NCI-H82 treated with DMSO at 0.1 percent for 48 hours (cell line): ENCODE measurements at regions not wholly inside any gene's neighbourhood (a gene's known extent, or its start where the extent isn't known, plus 50 kb on each side); places are given as distances from the start of the nearest gene placed in this dataset.

Source experiments
- DNase-seq: peaks from one replicate; lab custom pipeline; 2025; ENCODE audit not compliant: unreplicated experiment; lab: John Stamatoyannopoulos, UW

DNA sequence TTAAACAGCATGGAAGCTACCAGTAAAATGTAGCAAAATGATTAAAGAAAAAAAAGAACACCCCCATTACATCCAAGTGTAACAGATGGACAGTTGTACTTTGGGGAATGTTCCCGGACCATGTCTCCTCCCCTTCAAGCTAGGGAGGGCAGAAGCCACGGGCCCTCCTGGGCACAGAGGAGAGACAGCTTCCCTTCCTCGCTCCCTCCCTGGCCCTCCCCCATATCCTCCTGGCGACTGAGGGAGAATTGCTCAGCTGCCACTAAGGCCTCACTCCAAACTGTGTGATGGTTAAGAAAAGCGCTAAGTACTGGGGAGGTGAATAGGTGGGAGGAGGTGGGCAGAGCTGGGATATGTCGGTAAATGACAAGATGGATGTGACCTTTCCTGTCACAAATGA, 358.0 kb downstream of the HRH4 start:
- DNase-seq, result no peak

GRCh38 chr18:24819141-24819890, 358.9 kb downstream of the HRH4 start:
- no peak for DNase-seq

DNA sequence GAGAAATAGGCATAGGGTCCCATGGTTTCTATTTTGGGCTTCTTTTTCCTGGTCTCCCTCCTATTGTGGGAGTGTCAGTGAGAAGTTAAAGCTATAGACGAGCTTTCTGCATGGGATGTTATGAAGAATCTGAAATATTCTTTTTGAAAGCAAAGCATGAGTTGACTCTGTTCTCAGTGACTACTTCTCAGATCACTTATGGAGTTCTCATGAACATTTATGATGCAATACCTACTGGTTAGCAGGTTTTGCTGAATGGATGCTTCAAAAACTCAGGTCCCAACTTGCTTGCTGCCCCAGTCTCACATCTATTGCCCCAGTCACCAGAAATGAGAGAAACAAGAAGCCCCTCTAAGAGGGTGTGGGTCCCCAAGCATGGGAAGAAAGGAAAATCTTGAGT, 365.0 kb downstream of the HRH4 start:
- no peak for DNase-seq

DNA sequence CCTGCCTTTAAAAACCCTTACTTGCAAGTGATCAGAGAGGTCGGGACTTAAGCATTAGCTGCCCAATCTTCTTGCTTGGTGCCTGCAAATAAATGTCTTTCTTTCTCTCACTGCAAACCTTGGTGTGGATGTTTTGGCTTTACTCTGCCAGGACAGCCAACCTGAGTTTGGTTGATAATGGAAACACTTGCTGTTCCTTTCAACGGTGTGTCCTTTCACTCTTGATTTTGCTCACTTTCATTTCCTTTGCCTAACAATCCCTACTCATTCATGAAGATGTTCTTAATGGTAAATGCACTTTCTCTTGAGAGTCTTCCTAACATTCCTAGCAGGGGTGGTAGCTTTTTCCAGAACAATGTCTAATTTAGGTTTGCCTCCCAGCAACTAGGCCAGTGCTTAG, 366.2 kb downstream of the HRH4 start:
- DNase-seq, result no peak

DNA sequence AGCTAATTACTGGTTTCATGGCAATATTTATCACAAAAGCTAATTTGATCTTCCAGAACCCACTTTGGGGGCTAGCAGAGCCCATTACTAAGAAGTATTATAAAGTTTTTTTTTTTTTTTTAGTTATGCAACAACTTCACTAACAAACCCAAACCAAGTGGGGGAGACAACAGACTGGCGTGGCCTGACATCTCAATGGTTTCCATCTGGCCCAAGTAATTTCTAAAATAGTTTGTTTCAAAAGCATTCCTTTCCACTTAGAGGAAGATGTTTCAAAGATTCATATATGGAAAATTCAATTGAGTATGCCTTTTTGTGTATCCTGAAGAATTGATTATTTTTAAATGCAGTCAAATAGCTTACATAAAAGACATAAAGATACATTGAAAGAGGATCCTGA, 367.1 kb downstream of the HRH4 start:
- no peak for DNase-seq

DNA sequence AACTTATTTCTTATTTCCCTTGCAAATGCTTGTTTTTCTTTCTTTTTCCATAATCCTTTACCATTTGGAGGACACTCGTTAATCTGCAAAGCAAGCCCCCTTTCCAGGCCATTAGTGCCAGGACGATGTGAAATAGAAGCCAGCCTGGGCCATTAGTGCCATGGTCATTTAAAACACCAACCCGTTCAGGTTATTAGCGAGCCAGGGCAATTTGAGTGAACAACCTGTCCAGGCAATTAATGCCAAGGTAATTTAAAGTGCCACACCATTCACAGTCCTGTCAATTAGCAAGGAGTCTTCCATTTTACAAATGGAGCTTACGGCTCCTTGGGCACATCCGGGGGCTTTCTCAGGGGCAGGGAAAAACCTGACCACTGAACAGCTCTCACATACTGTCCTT, 370.6 kb downstream of the HRH4 start:
- DNase-seq, result no peak

DNA sequence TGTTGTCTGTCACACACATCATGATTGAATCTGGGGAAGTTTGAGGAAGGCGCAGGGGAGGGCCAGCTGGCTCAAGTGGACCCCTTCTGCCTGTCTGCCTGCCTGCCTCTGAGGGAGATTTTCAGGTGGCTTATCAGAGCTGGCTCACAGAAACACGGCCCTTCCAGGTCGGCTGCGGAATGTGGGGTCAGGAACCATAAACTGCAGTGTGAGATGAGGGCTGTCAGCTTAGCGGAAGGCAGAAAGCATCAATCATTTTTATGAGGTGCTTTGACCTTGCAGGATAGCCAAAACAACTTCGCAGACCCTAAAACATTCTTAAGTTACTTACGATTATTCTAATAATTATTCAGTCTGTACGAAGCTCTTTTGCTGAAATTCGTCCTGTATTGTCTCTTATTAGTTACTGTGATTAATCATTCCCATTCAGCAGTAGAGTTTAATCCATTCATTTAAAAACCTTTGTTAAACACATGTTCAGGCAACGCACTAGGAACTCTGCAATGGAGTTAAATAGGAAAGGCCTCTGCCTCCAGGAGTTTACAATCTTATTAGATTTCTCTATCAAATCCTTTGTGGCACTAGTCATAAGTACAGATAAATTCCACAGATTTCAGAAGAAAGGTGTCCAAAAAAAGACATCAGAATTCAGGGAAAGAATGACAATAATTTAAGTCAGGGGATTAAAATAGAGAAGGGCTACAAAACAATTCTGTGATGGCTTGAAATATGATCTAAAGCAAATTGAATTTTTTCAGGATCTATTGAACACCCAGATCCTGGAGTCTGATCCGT, 371.6 kb downstream of the HRH4 start:
- DNase-seq, result peak; percentile 18

- DNase-seq, result no peak
Measured at GRCh38 chr18:24835751-24836150, 375.3 kb downstream of the HRH4 start.

- no peak for DNase-seq
Measured at GRCh38 chr18:24837066-24837465, 376.6 kb downstream of the HRH4 start.

- DNase-seq, result no peak
Measured at GRCh38 chr18:24840051-24840450, 379.6 kb downstream of the HRH4 start.

DNA sequence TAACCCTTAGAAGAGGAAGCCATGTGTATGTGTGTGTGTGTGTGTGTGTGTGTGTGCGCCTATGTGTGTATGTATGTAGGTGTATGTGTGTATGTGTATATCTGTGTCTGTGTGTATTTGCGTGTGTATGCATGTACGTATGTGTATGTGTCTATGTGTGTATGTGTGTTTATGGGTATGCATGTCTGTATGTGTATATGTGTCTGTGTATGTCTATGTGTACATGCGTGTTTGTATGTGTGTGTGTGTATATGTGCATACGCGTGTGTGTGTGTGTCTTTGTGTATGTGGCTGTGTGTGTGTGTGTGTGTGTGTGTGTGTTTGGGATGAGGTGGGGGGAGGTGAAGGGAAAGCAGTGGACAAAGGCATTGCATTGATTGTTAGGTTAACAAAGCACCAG, 380.2 kb downstream of the HRH4 start:
- DNase-seq, result no peak

- no peak for DNase-seq
Measured at GRCh38 chr18:24841536-24841935, 381.1 kb downstream of the HRH4 start.

GRCh38 chr18:24843123-24843522, 382.7 kb downstream of the HRH4 start:
- no peak for DNase-seq

GRCh38 chr18:24846138-24846537, 385.7 kb downstream of the HRH4 start:
- no peak for DNase-seq

GRCh38 chr18:24850532-24850931, 390.1 kb downstream of the HRH4 start:
- no peak for DNase-seq

- no peak for DNase-seq
Measured at GRCh38 chr18:24853076-24853475, 392.6 kb downstream of the HRH4 start.

DNA sequence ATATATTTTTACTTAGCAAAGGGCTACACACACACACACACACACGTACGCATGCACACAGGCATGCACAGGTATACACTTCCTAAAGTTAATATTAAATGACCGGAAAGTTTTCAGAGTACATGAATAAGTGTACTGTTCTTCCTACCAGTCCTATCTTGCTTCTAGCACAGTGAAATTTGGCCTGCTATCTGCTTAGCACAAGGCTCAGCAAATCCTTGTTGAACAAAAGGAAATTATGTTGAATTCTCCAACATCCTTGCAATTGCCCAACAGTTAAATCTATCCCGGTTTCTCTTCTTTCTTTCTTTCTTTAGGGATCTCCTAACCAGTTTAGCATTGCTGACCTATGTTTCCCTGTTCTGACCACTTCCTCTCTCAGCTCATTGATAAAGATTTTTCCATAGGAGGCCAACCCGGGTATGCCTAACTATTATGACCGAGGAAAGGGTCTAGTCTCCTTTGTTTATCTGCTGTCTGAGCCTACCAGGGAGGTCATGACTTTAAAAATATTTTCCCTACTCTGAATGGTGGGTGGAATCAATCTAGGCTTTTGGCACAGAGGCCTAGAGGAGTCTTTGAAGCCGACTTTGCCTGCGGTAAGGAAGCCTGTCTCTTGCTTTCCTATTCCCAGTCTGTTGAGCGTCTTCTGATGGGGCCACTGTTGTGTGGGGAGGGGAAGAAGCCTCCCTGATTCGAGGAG, 400.7 kb downstream of the HRH4 start:
- no peak for DNase-seq

DNA sequence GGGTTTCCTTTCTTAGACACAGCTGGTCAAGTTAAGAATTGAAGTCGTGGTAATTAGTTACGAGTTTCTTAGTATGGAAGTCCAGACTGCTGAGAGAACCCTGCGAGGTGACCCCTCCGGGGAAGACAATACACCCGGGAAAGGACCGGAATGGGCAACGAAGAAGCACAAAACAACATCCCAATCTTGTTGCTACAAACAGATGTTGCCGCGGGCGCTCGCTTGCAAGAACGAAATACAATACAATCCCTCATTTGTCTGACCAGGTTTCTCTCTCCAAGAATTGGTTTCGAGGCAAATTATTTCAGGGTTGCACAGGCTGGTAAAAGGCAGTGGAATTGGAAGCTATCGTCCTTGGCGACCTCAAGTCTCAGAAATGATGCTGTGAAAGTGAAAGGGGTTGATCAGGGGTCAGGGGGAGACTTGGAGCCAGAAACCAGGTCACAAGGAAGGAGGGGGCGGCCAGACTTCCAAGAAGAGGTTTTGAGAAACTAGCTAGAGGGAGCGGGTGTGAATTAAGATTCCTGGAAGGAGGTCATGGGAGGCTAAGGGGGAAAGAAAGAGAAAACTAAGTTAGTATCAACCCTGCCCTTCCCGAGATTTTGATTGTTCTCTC, 401.9 kb downstream of the HRH4 start:
- DNase-seq, result no peak

DNA sequence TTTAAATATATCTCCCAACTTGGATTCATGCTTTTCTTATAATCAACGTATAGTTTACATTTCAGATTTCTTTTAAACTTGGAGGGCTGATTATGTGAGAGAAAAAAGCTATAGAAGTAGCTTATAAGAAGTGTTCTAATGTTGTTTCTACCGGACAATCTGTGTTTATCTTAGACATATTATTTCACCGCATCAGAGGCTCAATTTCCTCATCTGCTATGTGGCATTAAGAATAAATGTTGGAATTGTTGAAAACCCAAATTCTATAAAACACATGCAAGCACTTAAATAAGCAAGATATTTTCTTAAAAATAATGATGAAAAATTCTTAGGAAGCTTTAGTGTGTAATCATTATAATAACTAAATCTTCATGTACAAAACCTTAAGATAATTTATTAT, 407.9 kb downstream of the HRH4 start:
- no peak for DNase-seq

DNA sequence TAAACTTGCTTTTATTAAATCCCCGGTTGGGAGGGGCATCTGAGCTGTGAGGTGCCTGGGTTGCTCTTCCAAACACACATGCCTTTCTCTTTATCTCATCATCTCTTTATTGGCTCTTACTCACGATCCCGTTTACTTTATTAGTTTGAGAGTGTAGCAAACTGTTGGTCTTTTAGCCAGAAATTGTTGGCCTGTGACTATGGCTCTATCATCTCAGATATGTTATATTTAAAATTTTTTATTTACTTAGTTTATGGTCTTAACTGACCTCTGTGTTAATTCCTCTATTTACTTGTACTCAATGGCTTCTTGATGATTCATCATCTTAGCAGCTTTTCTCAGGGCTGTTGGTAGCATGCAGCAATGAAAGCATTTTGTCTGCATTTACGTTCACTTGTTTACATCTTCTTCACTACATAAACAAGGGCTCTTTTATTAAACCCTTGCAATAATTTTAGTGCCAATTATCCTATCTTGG, 408.4 kb downstream of the HRH4 start:
- no peak for DNase-seq

- no peak for DNase-seq
Measured at GRCh38 chr18:24869285-24869684, 408.8 kb downstream of the HRH4 start.
